ENCODE measurements at regions not wholly inside any gene's neighbourhood (a gene's known extent, or its start where the extent isn't known, plus 50 kb on each side); places are given as distances from the start of the nearest gene placed in this dataset.

GRCh38 chr12:128191380-128191779 is 75.6 kb upstream of the TMEM132C start:
- H3K4me3 Mint-ChIP-seq, result no peak overlapping the region
- H3K4me1 Mint-ChIP-seq, result peaks cover 2 to 7% of the 10 kb centered on the region in 2 experiments; a peak in 2 of 4 replicates
- Histone ChIP-seq H3K4me2 (ENCODE audit: insufficient read depth, insufficient read length, low read length) (no peak overlapping the region), H4K20me1 (ENCODE audit: control insufficient read depth, insufficient read depth, insufficient read length) (no peaks in the 10 kb centered on the region), H3K23me2 (ENCODE audit: insufficient read length, low read depth, low read length, poor library complexity, severe bottlenecking) (no peaks in the 10 kb centered on the region), H2BK15ac (ENCODE audit: low read depth, low read length) (no peak overlapping the region), H3K27ac (ENCODE audit: insufficient read length, low read depth, low read length) (no peak overlapping the region), H3K4me1 (ENCODE audit: insufficient read depth, low read length) (no peaks in the 10 kb centered on the region), H2BK12ac (ENCODE audit: insufficient read length, low read depth, low read length) (no peak overlapping the region), H3K14ac (ENCODE audit: insufficient read depth, low read length) (no peak overlapping the region), H4K8ac (replicated peaks; ENCODE audit: insufficient read length, low read depth, low read length) (no peak overlapping the region), H2BK20ac (ENCODE audit: low read depth, low read length, poor library complexity, severe bottlenecking) (no peak overlapping the region), H2BK5ac (ENCODE audit: insufficient read length, low read length) (no peak overlapping the region), H3K23ac (ENCODE audit: insufficient read length, low read depth, low read length) (no peak overlapping the region), H2AK5ac (ENCODE audit: insufficient read length, low read length) (no peak overlapping the region), H3K18ac (ENCODE audit: insufficient read length, low read depth, low read length) (no peak overlapping the region), H3K9ac (ENCODE audit: extremely low read depth, insufficient read length, low read length) (no peak overlapping the region), H3K4ac (ENCODE audit: low read depth, low read length) (no peak overlapping the region), H4K91ac (ENCODE audit: insufficient read length, low read depth, low read length) (no peak overlapping the region), H3T11ph (ENCODE audit: low read length) (no peak overlapping the region), H3K9me3 (ENCODE audit: control insufficient read depth, low read depth, low read length) (no peaks in the 10 kb centered on the region), H3K56ac (ENCODE audit: insufficient read length, low read depth, low read length) (no peak overlapping the region), H2BK120ac (ENCODE audit: low read depth, low read length, poor library complexity, severe bottlenecking) (no peak overlapping the region), H4K5ac (ENCODE audit: insufficient read length, low read depth, low read length) (no peak overlapping the region), H3K79me2 (ENCODE audit: insufficient read depth, low read length) (no peaks in the 10 kb centered on the region), H2AFZ (ENCODE audit: low read length) (no peak overlapping the region), H3K79me1 (ENCODE audit: insufficient read depth, low read depth, low read length, poor library complexity, severe bottlenecking) (no peaks in the 10 kb centered on the region), H3K27me3 (ENCODE audit: insufficient read depth, low read length) (no peaks in the 10 kb centered on the region)
- TF ChIP-seq CTCF (conservative IDR thresholded peaks at IDR 0.05), result no peak
- DNase-seq, result peak; percentile 49
- no peaks in the 10 kb centered on the region; a peak in 1 of 7 replicates for H3K36me3 Mint-ChIP-seq (ENCODE audit: insufficient read depth in 1 of 3, low read depth in 3 of 3)
- H3K27me3 Mint-ChIP-seq (ENCODE audit: low read depth), result peaks cover 7% of the 10 kb centered on the region
- H3K27ac Mint-ChIP-seq, result no peak overlapping the region
- H3K9me3 Mint-ChIP-seq, result peaks cover 8 to 9% of the 10 kb centered on the region in 2 experiments; a peak in 4 of 5 replicates
- WGBS (ENCODE audit: extremely low coverage, insufficient read length, low lambda C conversion rate), result no CpG with 5 or more reads among the region's 14 CpGs

Data from H9 (cell line).